Adrenal gland (tissue), 9 donors: ENCODE measurements at regions not wholly inside any gene's neighbourhood (a gene's known extent, or its start where the extent isn't known, plus 50 kb on each side); places are given as distances from the start of the nearest gene placed in this dataset.
"Not testable (repeated sequence)": the region's sequence is repeated elsewhere in the genome, so short reads cannot be mapped to it uniquely, and the experiment has no call there.

Experiments used
- DNase-seq, 7 donors: peaks; one replicate each; pipeline ENCODE4 v3.0.0-alpha.2; 2019 to 2020
- H3K27ac ChIP-seq, 5 donors: fragments of 200-600 bp; sonication (generic) in 4 of 5; 1 replicate in 3 of 5; 2 replicates in 2 of 5; pipeline versions ENCODE4 v1.5.1 to v1.8.0; 2016 to 2020; ENCODE audit warnings: mild to moderate bottlenecking in 1 of 5
- H3K27me3 ChIP-seq: fragments of 200-600 bp; 2 replicates; pipeline ENCODE4 v1.8.0; 2021
- H3K36me3 ChIP-seq, 2 donors: fragments of 200-600 bp; replicated peaks in 1 of 2; 1 replicate in 1 of 2; 2 replicates in 1 of 2; pipeline versions ENCODE4 v1.5.1 to v1.8.0; 2018 to 2022
- H3K4me1 ChIP-seq, 2 donors: fragments of 200-600 bp; replicated peaks in 1 of 2; 1 replicate in 1 of 2; 2 replicates in 1 of 2; pipeline versions ENCODE4 v1.5.1 to v1.8.0; 2018 to 2021
- H3K4me3 ChIP-seq, 4 donors: fragments of 200-600 bp; sonication (generic) in 3 of 4; one replicate each; pipeline ENCODE4 v1.5.1; 2016 to 2018
- H3K9me3 ChIP-seq, 3 donors: fragments of 200-600 bp; sonication (generic) in 1 of 3; replicated peaks in 1 of 3; 1 replicate in 2 of 3; 2 replicates in 1 of 3; pipeline versions ENCODE4 v1.5.1 to v1.8.0; 2016 to 2021
- CTCF ChIP-seq, 6 experiments: fragments of 450-650 bp in 4 of 6; fragments of 200-600 bp in 2 of 6; sonication (generic) in 1 of 6; IDR thresholded peaks; 1 replicate in 5 of 6; 2 replicates in 1 of 6; pipeline versions ENCODE4 v1.5.1 to v1.8.0; 2016 to 2021; ENCODE audit warnings: antibody characterized with exemption in 6 of 6, mild to moderate bottlenecking in 2 of 6, moderate library complexity in 1 of 6
- whole genome bisulfite sequencing, 4 donors: extraction: QIAGEN DNeasy Blood & Tissue Kit in 2 of 4; methylation state at CpG; one replicate each; pipeline versions ENCODE4 v1.1.5 to v1.1.7; 2013 to 2017; 5-methylcytosine and 5-hydroxymethylcytosine counted together
- intact Hi-C, 2 donors: fragments of 100-400 bp; cut with DNase I; formaldehyde crosslinking; loops; one replicate each; pipeline versions ENCODE4 v1.14.1 to v1.15.0; 2022 to 2023
- donor health status: healthy with polysubstance abuse.
- donor health status: Bipolar disorder and iron deficiency.
- donor health status: DM: yes; HTN: yes; CAD: no.
- donor health status: DM: no; HTN: no; CAD: no.
- donor health status: DM: no; HTN: no; CAD: no.

- H3K27ac ChIP-seq, H3K9me3 ChIP-seq, H3K27me3 ChIP-seq, H3K4me3 ChIP-seq, H3K36me3 ChIP-seq, DNase-seq, H3K4me1 ChIP-seq, intact Hi-C loops: not testable (repeated sequence)
- WGBS, 4 donors: 44 to 58% methylated on average over 3 of the region's 3 CpGs; no CpG with 5 or more reads in 2 of the 4 donors
Measured at GRCh38 chrY:3404241-3404640, 174.6 kb upstream of the TGIF2LY start.

- H3K36me3 ChIP-seq, DNase-seq, intact Hi-C loops, H3K27ac ChIP-seq, H3K4me1 ChIP-seq, H3K4me3 ChIP-seq, H3K9me3 ChIP-seq, H3K27me3 ChIP-seq: not testable (repeated sequence)
- TF ChIP-seq CTCF (IDR thresholded peaks at IDR 0.05): peak in 2 of 6 experiments; percentile 22 to 37
- 7 to 11% methylated on average over 2 of the region's 2 CpGs; no CpG with 5 or more reads in 2 of the 4 donors for WGBS, 4 donors
Measured at GRCh38 chrY:3405585-3405984, 173.3 kb upstream of the TGIF2LY start.

GRCh38 chrY:3406896-3407452 lies 171.9 kb upstream of the TGIF2LY start:
- H3K36me3 ChIP-seq, H3K9me3 ChIP-seq, H3K27me3 ChIP-seq, H3K27ac ChIP-seq, intact Hi-C loops, H3K4me3 ChIP-seq, DNase-seq, H3K4me1 ChIP-seq: not testable (repeated sequence)
- 54 to 66% methylated on average over 3 of the region's 3 CpGs; no CpG with 5 or more reads in 2 of the 4 donors for WGBS, 4 donors

GRCh38 chrY:3410322-3410892 lies 168.5 kb upstream of the TGIF2LY start:
- DNase-seq, H3K4me1 ChIP-seq, intact Hi-C loops, H3K4me3 ChIP-seq, H3K27ac ChIP-seq, H3K9me3 ChIP-seq, H3K27me3 ChIP-seq, H3K36me3 ChIP-seq: not testable (repeated sequence)
- WGBS, 4 donors: 87 to 90% methylated on average over 6 to 8 of the region's 8 CpGs; no CpG with 5 or more reads in 2 of the 4 donors
